ENCODE measurements at regions not wholly inside any gene's neighbourhood (a gene's known extent, or its start where the extent isn't known, plus 50 kb on each side); places are given as distances from the start of the nearest gene placed in this dataset.

- H3K9ac ChIP-seq (ENCODE audit: low read length): no peak overlapping the region
- H3K27me3 ChIP-seq (ENCODE audit: low read length): 0 out of 2 replicates have a peak, but pooled peaks cover 3% of the 10 kb centered on the region
- no peaks in the 10 kb centered on the region for H4K20me1 ChIP-seq (ENCODE audit: low read length)
- no peak overlapping the region for H2AFZ ChIP-seq (ENCODE audit: low read length)
- ATAC-seq (no peak), DNase-seq (no peak)
- TF ChIP-seq EZH2phosphoT487 (IDR thresholded peaks at IDR 0.05; ENCODE audit: borderline replicate concordance, low read length): no peak
- no peak for TF ChIP-seq CTCF (conservative IDR thresholded peaks at IDR 0.05; ENCODE audit: low read depth, low read length)
- no peak for TF ChIP-seq EZH2 (IDR thresholded peaks at IDR 0.05; ENCODE audit: low read length, unreplicated experiment)
- H3K79me2 ChIP-seq (ENCODE audit: low read length): no peaks in the 10 kb centered on the region
- ChIA-PET CTCF (no interaction called here), POLR2A (ENCODE audit: unreplicated experiment) (no interaction called here)
- no peaks in the 10 kb centered on the region for H3K4me1 ChIP-seq (ENCODE audit: insufficient read depth, low read length)
- H3K27ac ChIP-seq (ENCODE audit: low read length): no peak overlapping the region
- BruUV-seq (replicated peaks): no TSS peak
- no peaks in the 10 kb centered on the region for H3K36me3 ChIP-seq (ENCODE audit: low read depth, low read length)
- H3K4me2 ChIP-seq (ENCODE audit: low read length): no peak overlapping the region
- intact Hi-C loops (cut with micrococcal nuclease): no loop called here
- H3K9me2 ChIP-seq (replicated peaks; ENCODE audit: low read length): no peaks in the 10 kb centered on the region
- no peaks in the 10 kb centered on the region for H3F3A ChIP-seq (ENCODE audit: low read length, unreplicated experiment)
- H3K4me3 ChIP-seq (ENCODE audit: low read length): no peak overlapping the region
- H3K9me3 ChIP-seq (ENCODE audit: low read length): no peaks in the 10 kb centered on the region
Observed at GRCh38 chr3:23029001-23029400, 174.1 kb upstream of the UBE2E2 start.

- H3K4me2 ChIP-seq (ENCODE audit: low read length): 0 out of 2 replicates have a peak overlapping the region, but pooled peaks have one; percentile 30
Observed at GRCh38 chr3:23035927-23036640, 167.0 kb upstream of the UBE2E2 start.

More at GRCh38 chr3:23035927-23036640, 167.0 kb upstream of the UBE2E2 start:
- ATAC-seq: no peak; the same call in 1 of the 2 replicates
- intact Hi-C loops (cut with micrococcal nuclease): no loop called here
- peaks cover 13% of the 10 kb centered on the region for H3K4me1 ChIP-seq (ENCODE audit: insufficient read depth, low read length)
- H3K36me3 ChIP-seq (ENCODE audit: low read depth, low read length): no peaks in the 10 kb centered on the region
- no peaks in the 10 kb centered on the region for H3K27me3 ChIP-seq (ENCODE audit: low read length)
- DNase-seq: peak; percentile 43
- no peak overlapping the region for H3K27ac ChIP-seq (ENCODE audit: low read length)
- ChIA-PET CTCF (no interaction called here), POLR2A (ENCODE audit: unreplicated experiment) (no interaction called here)
- peak overlapping the region; percentile 65 for H2AFZ ChIP-seq (ENCODE audit: low read length)
- no peaks in the 10 kb centered on the region for H4K20me1 ChIP-seq (ENCODE audit: low read length)
- H3F3A ChIP-seq (ENCODE audit: low read length, unreplicated experiment): no peaks in the 10 kb centered on the region
- BruUV-seq (replicated peaks): no TSS peak
- TF ChIP-seq EZH2 (IDR thresholded peaks at IDR 0.05; ENCODE audit: low read length, unreplicated experiment) (no peak), EZH2phosphoT487 (IDR thresholded peaks at IDR 0.05; ENCODE audit: borderline replicate concordance, low read length) (no peak), CTCF (conservative IDR thresholded peaks at IDR 0.05; ENCODE audit: low read depth, low read length) (no peak)
- no peaks in the 10 kb centered on the region for H3K79me2 ChIP-seq (ENCODE audit: low read length)
- H3K9ac ChIP-seq (ENCODE audit: low read length): no peak overlapping the region
- no peaks in the 10 kb centered on the region for H3K9me3 ChIP-seq (ENCODE audit: low read length)
- H3K9me2 ChIP-seq (replicated peaks; ENCODE audit: low read length): no peaks in the 10 kb centered on the region
- no peak overlapping the region for H3K4me3 ChIP-seq (ENCODE audit: low read length)
